SK-N-SH (cell line): ENCODE measurements at regions not wholly inside any gene's neighbourhood (a gene's known extent, or its start where the extent isn't known, plus 50 kb on each side); places are given as distances from the start of the nearest gene placed in this dataset.

ENCODE experiments used
- CTCF ChIA-PET: fragments of 300-600, 350-600 bp; formaldehyde crosslinking; extraction: SDS; loops from one replicate; lab custom pipeline; 2021; lab: Yijun Ruan, JAX
- POLR2A ChIA-PET: fragments of 350-600 bp; sonication (Branson Sonifier 250); formaldehyde crosslinking; extraction: SDS; loops from one replicate; lab custom pipeline; 2020; ENCODE audit warnings: antibody characterized with exemption, inconsistent platforms; lab: Yijun Ruan, JAX
- DNase-seq: peaks from one replicate; pipeline ENCODE4 v3.0.0; 2012
- H2AFZ ChIP-seq: fragments of 200-600 bp; sonication (generic); 2 replicates; pipeline ENCODE4 v1.8.1; 2016; ENCODE audit warnings: antibody characterized with exemption, mild to moderate bottlenecking, low read depth
- H3F3A ChIP-seq: fragments of 200-600 bp; sonication (generic); replicated peaks from 2 replicates; pipeline ENCODE3; 2016; ENCODE audit warnings: antibody characterized with exemption, mild to moderate bottlenecking; ENCODE audit not compliant: insufficient read depth
- H3K27ac ChIP-seq, 2 experiments: fragments of 200-500 bp in 1 of 2; fragments of 200-600 bp in 1 of 2; sonication (Bioruptor generic) in 1 of 2; sonication (generic), shearing (Covaris generic) in 1 of 2; 2 replicates each; pipeline versions ENCODE4 v1.5.1 to v1.6.1; 2014 to 2016; ENCODE audit warnings: low read depth in 2 of 2, inconsistent platforms in 1 of 2, low read length in 1 of 2, mild to moderate bottlenecking in 1 of 2, mixed read lengths in 1 of 2
- H3K27me3 ChIP-seq: fragments of 200-600 bp; sonication (generic), shearing (Covaris generic); 2 replicates; pipeline ENCODE4 v1.6.1; 2016; ENCODE audit warnings: mixed run types; ENCODE audit not compliant: insufficient read depth
- H3K36me3 ChIP-seq, 2 experiments: fragments of 200-500 bp in 1 of 2; fragments of 200-600 bp in 1 of 2; sonication (Bioruptor generic) in 1 of 2; sonication (generic) in 1 of 2; replicated peaks in 1 of 2; 2 replicates each; pipeline versions ENCODE3 to v1.5.1; 2014 to 2016; ENCODE audit warnings: low read length in 1 of 2, mild to moderate bottlenecking in 1 of 2; ENCODE audit not compliant: insufficient read depth in 2 of 2, control insufficient read depth in 1 of 2
- H3K4me1 ChIP-seq, 2 experiments: fragments of 200-500 bp in 1 of 2; fragments of 200-600 bp in 1 of 2; sonication (Bioruptor generic) in 1 of 2; sonication (generic), shearing (Covaris generic) in 1 of 2; 2 replicates each; pipeline versions ENCODE4 v1.5.1 to v1.6.1; 2014 to 2016; ENCODE audit warnings: low read depth in 1 of 2, low read length in 1 of 2, mixed run types in 1 of 2; ENCODE audit not compliant: insufficient read depth in 2 of 2, control insufficient read depth in 1 of 2
- H3K4me2 ChIP-seq: fragments of 200-600 bp; sonication (generic), shearing (Covaris generic); 2 replicates; pipeline ENCODE4 v1.6.1; 2017; ENCODE audit warnings: mixed run types
- H3K4me3 ChIP-seq, 2 experiments: fragments of 200-500 bp in 1 of 2; fragments of 200-600 bp in 1 of 2; sonication (Bioruptor generic) in 1 of 2; sonication (generic), shearing (Covaris generic) in 1 of 2; 2 replicates each; pipeline versions ENCODE4 v1.5.1 to v1.8.1; 2014 to 2016; ENCODE audit warnings: low read depth in 2 of 2, inconsistent platforms in 1 of 2, low read length in 1 of 2, mild to moderate bottlenecking in 1 of 2, mixed read lengths in 1 of 2, moderate library complexity in 1 of 2
- H3K79me2 ChIP-seq: fragments of 200-600 bp; sonication (generic); 2 replicates; pipeline ENCODE4 v1.8.1; 2017; ENCODE audit warnings: mild to moderate bottlenecking; ENCODE audit not compliant: insufficient read depth
- H3K9ac ChIP-seq: fragments of 200-600 bp; sonication (generic); 2 replicates; pipeline ENCODE4 v1.6.1; 2017; ENCODE audit warnings: mixed run types
- H3K9me2 ChIP-seq: fragments of 200-600 bp; sonication (generic); 2 replicates; pipeline ENCODE4 v1.6.1; 2017; ENCODE audit warnings: mixed run types
- H3K9me3 ChIP-seq: fragments of 200-600 bp; sonication (generic); 2 replicates; pipeline ENCODE4 v1.6.1; 2017; ENCODE audit warnings: mixed run types, mild to moderate bottlenecking, moderate library complexity
- H4K20me1 ChIP-seq: fragments of 200-600 bp; sonication (generic); 2 replicates; pipeline ENCODE4 v1.6.1; 2017; ENCODE audit warnings: mild to moderate bottlenecking, mixed run types; ENCODE audit not compliant: insufficient read depth
- JUND ChIP-seq: IDR thresholded peaks from 2 replicates; pipeline ENCODE4 v1.4.0; 2012
- MAX ChIP-seq: IDR thresholded peaks from 2 replicates; pipeline ENCODE4 v1.4.0; 2012; ENCODE audit warnings: low read depth
- MXI1 ChIP-seq: IDR thresholded peaks from 2 replicates; pipeline ENCODE4 v1.6.1; 2012; ENCODE audit warnings: mild to moderate bottlenecking, low read depth, low read length, improper control_type of control experiment
- RAD21 ChIP-seq: IDR thresholded peaks from 2 replicates; pipeline ENCODE4 v1.6.1; 2012; ENCODE audit warnings: mild to moderate bottlenecking, low read length
- RCOR1 ChIP-seq: fragments of 150-350 bp; IDR thresholded peaks from 2 replicates; pipeline ENCODE4 v1.6.1; 2017; ENCODE audit warnings: antibody characterized with exemption, low read length
- RXRA ChIP-seq: IDR thresholded peaks from 2 replicates; pipeline ENCODE4 v1.4.0; 2012; ENCODE audit warnings: low read depth, mild to moderate bottlenecking, borderline replicate concordance
- TCF12 ChIP-seq: IDR thresholded peaks from 2 replicates; pipeline ENCODE4 v1.4.0; 2012
- TEAD4 ChIP-seq: IDR thresholded peaks from 2 replicates; pipeline ENCODE4 v1.4.0; 2012; ENCODE audit warnings: mild to moderate bottlenecking, borderline replicate concordance; ENCODE audit not compliant: insufficient read depth
- WGBS: methylation state at CpG from one replicate; pipeline ENCODE4 v1.1.6; 2017; ENCODE audit warnings: low lambda C conversion rate; 5-methylcytosine and 5-hydroxymethylcytosine counted together
- TF ChIP-seq, protein P1 (sequence below): IDR thresholded peaks from 2 replicates; pipeline ENCODE4 v1.4.0; 2012; ENCODE audit warnings: low read depth, borderline replicate concordance
- TF ChIP-seq, protein P2 (sequence below): IDR thresholded peaks from 2 replicates; pipeline ENCODE4 v1.4.0; 2012; ENCODE audit warnings: low read depth, borderline replicate concordance

DNA sequence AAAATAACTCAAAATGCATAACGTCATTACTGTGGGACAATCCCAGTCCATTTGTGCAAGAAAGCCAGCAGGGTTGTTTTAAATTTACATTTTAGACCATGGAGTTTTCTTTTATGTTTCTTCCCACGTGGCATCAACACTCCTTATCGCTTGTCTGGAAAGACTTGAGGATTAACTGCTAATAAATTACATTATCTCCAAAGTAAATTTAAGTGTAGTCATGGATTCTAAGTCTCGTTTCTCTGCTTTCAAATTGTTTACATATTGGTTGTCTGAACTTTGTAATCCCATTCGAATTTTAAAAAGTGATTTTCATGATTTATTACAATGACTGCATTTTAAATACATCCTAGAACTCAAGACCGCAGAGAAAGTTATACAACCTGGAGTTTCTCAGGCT, 119.3 kb upstream of the ADAMTS5 start:
- Histone ChIP-seq H3K27ac (no peak overlapping the region), H3K27me3 (no peaks in the 10 kb centered on the region), H3K79me2 (no peaks in the 10 kb centered on the region), H4K20me1 (no peaks in the 10 kb centered on the region), H3F3A (no peaks in the 10 kb centered on the region), H3K9me3 (no peaks in the 10 kb centered on the region), H2AFZ (no peak overlapping the region), H3K4me3 (no peak overlapping the region), H3K9me2 (no peaks in the 10 kb centered on the region), H3K4me1 (no peaks in the 10 kb centered on the region), H3K36me3 (no peaks in the 10 kb centered on the region), H3K9ac (no peak overlapping the region), H3K4me2 (no peak overlapping the region)
- CTCF ChIA-PET, result no interaction called here
- POLR2A ChIA-PET, result no interaction called here
- 57% methylated on average over 6 of the region's 6 CpGs for WGBS
- TF ChIP-seq, protein P1, sequence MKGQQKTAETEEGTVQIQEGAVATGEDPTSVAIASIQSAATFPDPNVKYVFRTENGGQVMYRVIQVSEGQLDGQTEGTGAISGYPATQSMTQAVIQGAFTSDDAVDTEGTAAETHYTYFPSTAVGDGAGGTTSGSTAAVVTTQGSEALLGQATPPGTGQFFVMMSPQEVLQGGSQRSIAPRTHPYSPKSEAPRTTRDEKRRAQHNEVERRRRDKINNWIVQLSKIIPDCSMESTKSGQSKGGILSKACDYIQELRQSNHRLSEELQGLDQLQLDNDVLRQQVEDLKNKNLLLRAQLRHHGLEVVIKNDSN, result no peak
- TF ChIP-seq TEAD4 (no peak), MAX (no peak)
- DNase-seq, result no peak

- Histone ChIP-seq H3K27me3 (no peaks in the 10 kb centered on the region), H3K79me2 (no peaks in the 10 kb centered on the region), H3K4me2 (no peak overlapping the region), H3K27ac (no peak overlapping the region), H3K9ac (no peak overlapping the region), H4K20me1 (no peaks in the 10 kb centered on the region), H3F3A (no peaks in the 10 kb centered on the region), H3K4me1 (no peaks in the 10 kb centered on the region), H3K9me2 (no peaks in the 10 kb centered on the region), H3K4me3 (no peak overlapping the region), H3K36me3 (no peaks in the 10 kb centered on the region), H2AFZ (no peak overlapping the region), H3K9me3 (no peaks in the 10 kb centered on the region)
- no peak for DNase-seq
- TF ChIP-seq RAD21, result no peak
- TF ChIP-seq RCOR1, result no peak
- ChIA-PET POLR2A (no interaction called here), CTCF (interaction anchor here (1.0 kb wide), 1 partner anchor 9 kb away, joined by 3 read pairs; no protein-coding TSS in a partner anchor)
- WGBS, result 89% methylated on average over 1 of the region's 1 CpG
These were observed 118.5 kb upstream of the ADAMTS5 start for GRCh38 chr21:27085387-27085786.

DNA sequence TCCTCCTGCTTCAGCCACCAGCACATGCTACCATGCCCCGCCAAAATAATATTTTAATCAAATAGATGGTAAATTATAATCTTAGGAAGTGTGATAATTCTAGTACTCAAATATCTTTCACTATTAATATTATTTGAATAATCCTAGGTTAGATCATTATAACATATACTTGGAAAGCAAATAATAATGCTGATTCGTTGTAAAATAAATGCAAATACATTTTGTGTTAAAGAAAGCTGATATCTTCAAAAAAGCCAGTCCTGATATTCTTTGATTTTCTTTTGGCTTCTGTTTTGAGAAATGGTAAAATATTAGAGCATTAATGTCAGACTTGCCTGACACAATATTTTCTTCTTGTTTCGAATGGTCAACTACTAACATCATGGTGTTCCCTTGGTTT, 116.3 kb upstream of the ADAMTS5 start:
- WGBS, result 85% methylated on average over 3 of the region's 3 CpGs
- Histone ChIP-seq H3K4me2 (no peak overlapping the region), H3K27ac (no peak overlapping the region), H3K9me3 (no peaks in the 10 kb centered on the region), H3K9ac (no peak overlapping the region), H3K36me3 (no peaks in the 10 kb centered on the region), H3K27me3 (no peaks in the 10 kb centered on the region), H3K4me3 (no peak overlapping the region), H3K79me2 (no peaks in the 10 kb centered on the region), H2AFZ (no peak overlapping the region), H3K4me1 (no peaks in the 10 kb centered on the region), H3F3A (no peaks in the 10 kb centered on the region), H3K9me2 (no peaks in the 10 kb centered on the region), H4K20me1 (no peaks in the 10 kb centered on the region)
- ChIA-PET POLR2A (no interaction called here), CTCF (no interaction called here)
- TF ChIP-seq TCF12 (no peak), JUND (no peak), MXI1 (no peak), RAD21 (no peak), MAX (no peak), RXRA (no peak)
- TF ChIP-seq, protein P2, sequence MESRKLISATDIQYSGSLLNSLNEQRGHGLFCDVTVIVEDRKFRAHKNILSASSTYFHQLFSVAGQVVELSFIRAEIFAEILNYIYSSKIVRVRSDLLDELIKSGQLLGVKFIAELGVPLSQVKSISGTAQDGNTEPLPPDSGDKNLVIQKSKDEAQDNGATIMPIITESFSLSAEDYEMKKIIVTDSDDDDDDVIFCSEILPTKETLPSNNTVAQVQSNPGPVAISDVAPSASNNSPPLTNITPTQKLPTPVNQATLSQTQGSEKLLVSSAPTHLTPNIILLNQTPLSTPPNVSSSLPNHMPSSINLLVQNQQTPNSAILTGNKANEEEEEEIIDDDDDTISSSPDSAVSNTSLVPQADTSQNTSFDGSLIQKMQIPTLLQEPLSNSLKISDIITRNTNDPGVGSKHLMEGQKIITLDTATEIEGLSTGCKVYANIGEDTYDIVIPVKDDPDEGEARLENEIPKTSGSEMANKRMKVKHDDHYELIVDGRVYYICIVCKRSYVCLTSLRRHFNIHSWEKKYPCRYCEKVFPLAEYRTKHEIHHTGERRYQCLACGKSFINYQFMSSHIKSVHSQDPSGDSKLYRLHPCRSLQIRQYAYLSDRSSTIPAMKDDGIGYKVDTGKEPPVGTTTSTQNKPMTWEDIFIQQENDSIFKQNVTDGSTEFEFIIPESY, result no peak
- DNase-seq, result no peak
